Breast epithelium (tissue), 4 donors: ENCODE measurements at regions not wholly inside any gene's neighbourhood (a gene's known extent, or its start where the extent isn't known, plus 50 kb on each side); places are given as distances from the start of the nearest gene placed in this dataset.
"Not testable (repeated sequence)": the region's sequence is repeated elsewhere in the genome, so short reads cannot be mapped to it uniquely, and the experiment has no call there.

Source experiments
- DNase-seq, 2 donors: peaks; one replicate each; pipeline ENCODE4 v3.0.0-alpha.2; 2019; ENCODE audit warnings: low spot score in 2 of 2
- H3K27ac ChIP-seq, 2 donors: fragments of 200-600 bp; sonication (generic) in 1 of 2; one replicate each; pipeline ENCODE4 v1.5.1; 2016 to 2019; ENCODE audit warnings: mild to moderate bottlenecking in 1 of 2
- H3K27me3 ChIP-seq, 2 donors: fragments of 200-600 bp; sonication (generic) in 1 of 2; one replicate each; pipeline versions ENCODE4 v1.5.1 to v1.6.0; 2017 to 2019; ENCODE audit warnings: control low read depth in 1 of 2, mild to moderate bottlenecking in 1 of 2
- H3K36me3 ChIP-seq: fragments of 200-600 bp; one replicate; pipeline ENCODE4 v1.5.1; 2019
- H3K4me1 ChIP-seq, 2 donors: fragments of 200-600 bp; sonication (generic); one replicate each; pipeline ENCODE4 v1.5.1; 2016 to 2019; ENCODE audit warnings: control low read depth in 1 of 2
- H3K4me3 ChIP-seq, 3 donors: fragments of 200-600 bp; sonication (generic); 1 replicate in 2 of 3; 2 replicates in 1 of 3; pipeline ENCODE4 v1.5.1; 2016 to 2019; ENCODE audit warnings: mild to moderate bottlenecking in 3 of 3, moderate library complexity in 2 of 3
- H3K9me3 ChIP-seq, 2 donors: fragments of 200-600 bp; sonication (generic) in 1 of 2; one replicate each; pipeline ENCODE4 v1.5.1; 2016 to 2019; ENCODE audit warnings: control low read depth in 1 of 2
- POLR2A ChIP-seq: fragments of 450-650 bp; IDR thresholded peaks from one replicate; pipeline ENCODE4 v1.6.1; 2016; ENCODE audit warnings: antibody characterized with exemption, mild to moderate bottlenecking, moderate library complexity
- POLR2AphosphoS5 ChIP-seq, 3 donors: sonication (generic); formaldehyde crosslinking; IDR thresholded peaks; one replicate each; pipeline ENCODE4 v1.6.1; 2017; ENCODE audit warnings: antibody characterized with exemption in 3 of 3
- intact Hi-C: fragments of 100-400 bp; cut with DNase I; formaldehyde crosslinking; loops from one replicate; pipeline ENCODE4 v1.15.1; 2023; ENCODE audit warnings: low total_unique reads
- TF ChIP-seq, protein P1 (sequence below), 3 donors: fragments of 450-650 bp; IDR thresholded peaks; one replicate each; pipeline ENCODE4 v1.5.1; 2016 to 2017; ENCODE audit warnings: antibody characterized with exemption in 3 of 3, mild to moderate bottlenecking in 3 of 3, moderate library complexity in 3 of 3

DNA sequence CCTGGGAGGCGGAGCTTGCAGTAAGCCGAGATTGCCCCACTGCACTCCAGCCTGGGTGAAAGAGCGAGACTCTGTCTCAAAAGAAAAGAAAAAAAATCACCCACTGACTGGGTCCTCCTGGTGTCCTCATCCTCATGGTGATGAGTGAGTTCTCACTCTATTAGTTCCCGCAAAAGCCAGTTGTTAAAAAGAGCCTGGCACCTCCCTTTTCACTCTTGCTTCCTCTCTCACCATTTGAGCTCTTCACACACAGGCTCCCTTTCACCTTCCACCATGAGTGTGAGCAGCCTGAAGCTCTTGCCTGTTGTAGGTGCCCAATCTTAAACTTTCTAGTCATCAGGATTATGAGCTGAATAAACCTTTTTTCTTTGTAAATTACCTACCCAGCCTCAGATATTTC lies 176.4 kb downstream of the SLC38A4 start:
- intact Hi-C loops = no loop called here
- H3K4me3 ChIP-seq = no peak overlapping the region
- H3K36me3 ChIP-seq = no peaks in the 10 kb centered on the region
- H3K4me1 ChIP-seq = no peaks in the 10 kb centered on the region
- DNase-seq = no peak
- TF ChIP-seq POLR2A (no peak), POLR2AphosphoS5 (IDR thresholded peaks at IDR 0.05) (no peak)
- TF ChIP-seq, protein P1, sequence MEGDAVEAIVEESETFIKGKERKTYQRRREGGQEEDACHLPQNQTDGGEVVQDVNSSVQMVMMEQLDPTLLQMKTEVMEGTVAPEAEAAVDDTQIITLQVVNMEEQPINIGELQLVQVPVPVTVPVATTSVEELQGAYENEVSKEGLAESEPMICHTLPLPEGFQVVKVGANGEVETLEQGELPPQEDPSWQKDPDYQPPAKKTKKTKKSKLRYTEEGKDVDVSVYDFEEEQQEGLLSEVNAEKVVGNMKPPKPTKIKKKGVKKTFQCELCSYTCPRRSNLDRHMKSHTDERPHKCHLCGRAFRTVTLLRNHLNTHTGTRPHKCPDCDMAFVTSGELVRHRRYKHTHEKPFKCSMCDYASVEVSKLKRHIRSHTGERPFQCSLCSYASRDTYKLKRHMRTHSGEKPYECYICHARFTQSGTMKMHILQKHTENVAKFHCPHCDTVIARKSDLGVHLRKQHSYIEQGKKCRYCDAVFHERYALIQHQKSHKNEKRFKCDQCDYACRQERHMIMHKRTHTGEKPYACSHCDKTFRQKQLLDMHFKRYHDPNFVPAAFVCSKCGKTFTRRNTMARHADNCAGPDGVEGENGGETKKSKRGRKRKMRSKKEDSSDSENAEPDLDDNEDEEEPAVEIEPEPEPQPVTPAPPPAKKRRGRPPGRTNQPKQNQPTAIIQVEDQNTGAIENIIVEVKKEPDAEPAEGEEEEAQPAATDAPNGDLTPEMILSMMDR (IDR thresholded peaks at IDR 0.05) = no peak
- no peaks in the 10 kb centered on the region for H3K9me3 ChIP-seq
- H3K27me3 ChIP-seq = no peaks in the 10 kb centered on the region
- no peak overlapping the region for H3K27ac ChIP-seq

DNA sequence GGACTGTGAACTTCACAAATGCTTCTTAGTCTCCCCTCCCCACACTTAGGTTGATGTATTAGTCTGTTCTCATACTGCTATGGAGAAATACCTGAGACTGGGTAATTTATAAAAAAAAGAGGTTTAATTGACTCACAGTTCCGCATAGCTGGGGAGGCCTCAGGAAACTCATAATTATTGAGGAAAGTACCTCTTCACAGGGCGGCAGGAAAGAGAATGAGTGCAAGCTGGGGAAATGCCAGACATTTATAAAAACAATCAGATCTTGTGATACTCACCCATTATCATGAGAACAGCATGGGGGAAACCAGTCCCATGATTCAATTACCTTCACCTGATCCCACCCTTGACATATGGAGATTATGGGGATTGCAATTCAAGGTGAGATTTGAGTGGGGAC lies 178.8 kb downstream of the SLC38A4 start:
- H3K4me1 ChIP-seq = no peaks in the 10 kb centered on the region
- TF ChIP-seq POLR2AphosphoS5 (IDR thresholded peaks at IDR 0.05) (no peak), POLR2A (no peak)
- TF ChIP-seq, protein P1 (IDR thresholded peaks at IDR 0.05) = no peak
- H3K36me3 ChIP-seq = no peaks in the 10 kb centered on the region
- no peak overlapping the region for H3K4me3 ChIP-seq
- intact Hi-C loops = no loop called here
- no peak overlapping the region for H3K27ac ChIP-seq
- no peaks in the 10 kb centered on the region for H3K9me3 ChIP-seq
- DNase-seq = no peak
- no peaks in the 10 kb centered on the region for H3K27me3 ChIP-seq

DNA sequence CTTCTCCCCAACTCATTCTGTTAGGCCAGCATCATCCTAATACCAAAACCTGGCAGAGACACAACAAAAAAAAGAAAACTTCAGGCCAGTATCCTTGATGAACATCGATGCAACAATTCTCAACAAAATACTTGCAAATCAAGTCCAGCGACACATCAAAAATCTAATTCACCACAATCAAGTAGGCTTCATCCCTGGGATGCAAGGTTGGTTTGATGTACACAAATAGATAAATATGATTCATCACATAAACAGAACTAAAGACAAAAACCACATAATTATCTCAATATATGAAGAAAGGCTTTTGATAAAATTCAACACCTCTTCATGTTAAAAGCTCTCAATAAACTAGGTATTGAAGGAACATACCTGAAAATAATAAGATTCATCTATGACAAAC lies 184.1 kb downstream of the SLC38A4 start:
- peaks cover 0 to 10% of the 10 kb centered on the region in 2 donors for H3K9me3 ChIP-seq

DNA sequence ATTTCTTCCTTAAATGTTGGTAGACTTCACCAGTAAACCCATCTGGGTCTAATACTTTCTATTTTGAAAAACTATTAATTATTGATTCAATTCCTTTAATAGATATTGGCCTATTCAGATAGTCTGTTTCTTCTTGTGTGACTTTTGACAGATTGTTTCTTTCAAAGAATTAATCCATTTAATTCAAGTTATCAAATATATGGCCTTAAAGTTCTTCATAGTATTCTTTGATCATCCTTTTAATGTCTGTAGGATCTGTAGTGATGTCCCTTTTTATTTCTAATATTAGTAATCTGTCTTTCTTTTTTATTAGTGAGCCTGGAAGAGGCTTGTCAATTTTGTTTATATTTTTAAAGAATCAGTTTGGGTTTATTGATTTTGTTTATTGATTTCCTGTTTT lies 190.0 kb downstream of the SLC38A4 start:
- H3K27me3 ChIP-seq = no peaks in the 10 kb centered on the region
- H3K36me3 ChIP-seq = no peaks in the 10 kb centered on the region
- H3K4me3 ChIP-seq = no peak overlapping the region
- no peak for DNase-seq
- H3K9me3 ChIP-seq = peaks cover 0 to 10% of the 10 kb centered on the region in 2 donors
- TF ChIP-seq POLR2AphosphoS5 (IDR thresholded peaks at IDR 0.05) = no peak
- no peak for TF ChIP-seq POLR2A
- TF ChIP-seq, protein P1 (IDR thresholded peaks at IDR 0.05) = no peak
- no peak overlapping the region for H3K27ac ChIP-seq
- intact Hi-C loops = no loop called here
- H3K4me1 ChIP-seq = no peaks in the 10 kb centered on the region

More for the DNA sequence above, 184.1 kb downstream of the SLC38A4 start:
- intact Hi-C loops, H3K27ac ChIP-seq, DNase-seq, H3K4me3 ChIP-seq, H3K4me1 ChIP-seq, H3K27me3 ChIP-seq, H3K36me3 ChIP-seq: not testable (repeated sequence)

DNA sequence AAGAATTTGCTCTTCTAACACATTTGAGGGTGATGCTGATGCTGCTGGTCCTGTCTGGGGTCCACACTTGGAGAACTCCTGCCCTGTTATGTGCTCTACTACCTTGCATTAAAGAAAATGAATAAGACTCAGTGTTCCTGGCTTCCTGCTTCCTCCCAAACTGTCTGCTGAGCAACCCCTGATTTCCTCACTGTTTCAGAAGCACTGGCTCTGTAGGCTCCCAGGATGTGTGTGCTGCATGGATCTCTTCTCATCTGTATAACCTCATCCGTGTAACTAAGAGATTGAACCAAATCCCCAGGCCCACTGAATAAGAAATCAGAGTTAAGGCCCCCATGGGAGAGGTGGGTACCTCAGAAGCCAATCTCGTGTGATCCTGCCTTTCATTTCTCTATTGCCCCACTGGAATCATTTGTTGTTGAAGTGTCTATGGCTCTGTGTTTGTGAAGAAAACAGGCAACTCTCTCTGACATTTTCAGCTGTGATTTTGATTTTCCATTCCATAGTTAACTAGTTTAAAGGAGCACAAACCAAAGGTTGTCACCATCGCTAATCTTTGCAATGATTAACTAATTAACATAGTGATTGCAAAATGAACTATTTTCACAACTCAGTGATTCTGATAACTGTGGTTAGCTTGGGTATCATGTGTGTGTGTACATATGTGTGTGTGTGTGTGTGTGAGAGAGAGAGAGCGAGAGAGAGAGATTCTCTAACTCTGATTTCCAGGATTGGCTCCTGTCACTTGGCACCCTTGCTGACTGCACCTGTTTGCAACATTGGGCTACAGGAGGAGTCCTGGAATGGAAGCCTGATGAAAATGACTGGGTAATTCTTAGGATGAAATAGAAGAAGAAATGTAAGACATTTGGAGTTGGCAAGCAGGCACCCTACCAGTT lies 196.2 kb downstream of the SLC38A4 start:
- no peaks in the 10 kb centered on the region for H3K36me3 ChIP-seq
- H3K9me3 ChIP-seq = no peaks in the 10 kb centered on the region
- no peaks in the 10 kb centered on the region for H3K4me1 ChIP-seq
- TF ChIP-seq POLR2AphosphoS5 (IDR thresholded peaks at IDR 0.05) (no peak), POLR2A (no peak)
- TF ChIP-seq, protein P1 (IDR thresholded peaks at IDR 0.05) = no peak
- no peak overlapping the region for H3K27ac ChIP-seq
- intact Hi-C loops = no loop called here
- no peaks in the 10 kb centered on the region for H3K27me3 ChIP-seq
- no peak for DNase-seq
- H3K4me3 ChIP-seq = no peak overlapping the region
